A673 (cell line): ENCODE measurements at regions not wholly inside any gene's neighbourhood (a gene's known extent, or its start where the extent isn't known, plus 50 kb on each side); places are given as distances from the start of the nearest gene placed in this dataset.

Experiments
- CTCF ChIP-seq: fragments of 300-800, 200-600 bp; sonication (generic); conservative IDR thresholded peaks from 2 replicates; pipeline ENCODE4 v1.5.1; 2017; ENCODE audit warnings: low read depth, mild to moderate bottlenecking, antibody characterized with exemption, low read length, moderate library complexity, mixed read lengths
- EZH2 ChIP-seq: fragments of 200-600 bp; sonication (generic); IDR thresholded peaks from 2 replicates; pipeline ENCODE4 v1.6.1; 2017; ENCODE audit warnings: borderline replicate concordance, low read depth, mild to moderate bottlenecking, mixed read lengths, antibody characterized with exemption, low read length; ENCODE audit not compliant: poor library complexity, severe bottlenecking

- TF ChIP-seq CTCF (no peak), EZH2 (no peak)
Observed at GRCh38 chr10:8163824-8164223, 109.3 kb downstream of the GATA3 start.
